ENCODE measurements at regions not wholly inside any gene's neighbourhood (a gene's known extent, or its start where the extent isn't known, plus 50 kb on each side); places are given as distances from the start of the nearest gene placed in this dataset.
A peak's percentile ranks its signal among the peaks of the same experiment; 100 is the strongest.

DNA sequence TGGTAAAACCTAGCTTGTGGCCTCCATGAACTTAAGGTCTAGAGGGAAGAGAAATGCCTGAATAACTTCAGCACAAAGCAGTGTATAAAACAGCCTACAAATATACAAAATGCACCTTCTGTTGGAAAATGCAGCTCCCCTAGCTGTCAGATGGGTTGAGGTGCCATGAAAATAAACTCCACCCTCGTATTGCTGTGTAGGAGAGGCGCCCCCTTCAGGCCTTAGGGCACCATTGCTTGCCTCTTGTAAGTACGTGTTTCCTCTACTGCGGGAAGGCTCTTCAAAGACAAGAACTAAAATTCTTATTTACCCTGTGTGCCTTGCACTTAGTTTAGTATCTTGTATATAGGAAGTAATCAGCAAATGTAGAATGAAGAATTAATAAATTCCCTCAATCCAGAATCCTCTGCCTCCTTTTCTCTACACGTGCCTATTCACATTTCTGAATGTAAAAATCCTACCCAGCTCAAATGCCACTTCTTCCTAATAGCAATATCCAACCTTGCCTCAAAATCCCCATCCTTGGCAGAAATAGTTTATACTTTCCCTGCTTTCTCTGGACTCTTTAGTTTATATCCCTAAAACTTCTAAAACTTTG, 393.7 kb upstream of the PDE4D start:
- TF ChIP-seq, protein P1, sequence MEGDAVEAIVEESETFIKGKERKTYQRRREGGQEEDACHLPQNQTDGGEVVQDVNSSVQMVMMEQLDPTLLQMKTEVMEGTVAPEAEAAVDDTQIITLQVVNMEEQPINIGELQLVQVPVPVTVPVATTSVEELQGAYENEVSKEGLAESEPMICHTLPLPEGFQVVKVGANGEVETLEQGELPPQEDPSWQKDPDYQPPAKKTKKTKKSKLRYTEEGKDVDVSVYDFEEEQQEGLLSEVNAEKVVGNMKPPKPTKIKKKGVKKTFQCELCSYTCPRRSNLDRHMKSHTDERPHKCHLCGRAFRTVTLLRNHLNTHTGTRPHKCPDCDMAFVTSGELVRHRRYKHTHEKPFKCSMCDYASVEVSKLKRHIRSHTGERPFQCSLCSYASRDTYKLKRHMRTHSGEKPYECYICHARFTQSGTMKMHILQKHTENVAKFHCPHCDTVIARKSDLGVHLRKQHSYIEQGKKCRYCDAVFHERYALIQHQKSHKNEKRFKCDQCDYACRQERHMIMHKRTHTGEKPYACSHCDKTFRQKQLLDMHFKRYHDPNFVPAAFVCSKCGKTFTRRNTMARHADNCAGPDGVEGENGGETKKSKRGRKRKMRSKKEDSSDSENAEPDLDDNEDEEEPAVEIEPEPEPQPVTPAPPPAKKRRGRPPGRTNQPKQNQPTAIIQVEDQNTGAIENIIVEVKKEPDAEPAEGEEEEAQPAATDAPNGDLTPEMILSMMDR (IDR thresholded peaks at IDR 0.05; ENCODE audit: insufficient read depth, low read length, poor library complexity, severe bottlenecking) = peak; percentile 72

DNA sequence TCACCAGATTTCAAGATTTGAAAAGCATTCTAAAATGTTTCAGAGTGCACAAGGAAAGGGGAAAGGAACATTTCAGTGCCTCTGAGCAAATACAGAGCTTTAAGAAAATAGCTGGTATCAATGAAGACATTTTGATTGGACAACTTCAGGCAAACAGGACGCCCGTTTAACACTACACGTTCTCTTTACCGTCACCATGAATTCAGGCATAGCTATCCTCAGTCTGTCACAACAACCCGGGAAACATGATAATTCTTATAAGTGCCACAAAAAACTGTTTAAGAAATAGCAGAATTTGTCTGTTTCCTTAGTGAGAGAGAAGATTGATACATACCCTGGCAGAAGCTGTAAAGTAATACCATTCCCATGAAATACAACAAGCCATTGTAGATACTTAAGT, 392.4 kb upstream of the PDE4D start:
- TF ChIP-seq, protein P1 (IDR thresholded peaks at IDR 0.05; ENCODE audit: insufficient read depth, low read length, poor library complexity, severe bottlenecking) = no peak
- Histone ChIP-seq H3K36me3 (ENCODE audit: control insufficient read depth, insufficient read depth, low read length) (no peaks in the 10 kb centered on the region), H3K4me3 (ENCODE audit: low read depth, low read length) (no peak overlapping the region), H3K27me3 (ENCODE audit: control insufficient read depth, insufficient read depth, low read length) (no peaks in the 10 kb centered on the region)
- no peak for DNase-seq (ENCODE audit: low read depth)

More for the DNA sequence above, 393.7 kb upstream of the PDE4D start:
- Histone ChIP-seq H3K4me3 (ENCODE audit: low read depth, low read length) (no peak overlapping the region), H3K36me3 (ENCODE audit: control insufficient read depth, insufficient read depth, low read length) (no peaks in the 10 kb centered on the region), H3K27me3 (ENCODE audit: control insufficient read depth, insufficient read depth, low read length) (no peaks in the 10 kb centered on the region)
- no peak for DNase-seq (ENCODE audit: low read depth)

DNA sequence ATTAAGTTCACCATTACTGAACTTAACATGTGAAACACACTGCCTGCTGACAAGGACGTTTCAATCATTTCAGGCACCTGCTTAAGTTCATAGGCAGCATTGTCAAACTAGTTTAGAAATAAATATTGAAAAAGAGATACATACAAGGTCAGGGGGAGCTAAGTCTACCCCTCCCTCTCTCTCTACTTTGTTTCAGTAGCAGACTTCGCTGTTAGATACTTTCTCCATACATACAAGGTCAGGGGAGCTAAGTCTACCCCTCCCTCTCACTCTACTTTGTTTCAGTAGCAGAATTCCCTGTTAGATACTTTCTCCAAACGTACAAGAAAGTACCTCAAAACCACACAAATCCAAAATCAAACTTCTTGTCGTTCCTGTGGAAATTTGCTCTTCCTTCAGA, 387.4 kb upstream of the PDE4D start:
- no peaks in the 10 kb centered on the region for H3K36me3 ChIP-seq (ENCODE audit: control insufficient read depth, insufficient read depth, low read length)
- no peak for DNase-seq (ENCODE audit: low read depth)
- H3K27me3 ChIP-seq (ENCODE audit: control insufficient read depth, insufficient read depth, low read length) = no peaks in the 10 kb centered on the region
- TF ChIP-seq, protein P1 (IDR thresholded peaks at IDR 0.05; ENCODE audit: insufficient read depth, low read length, poor library complexity, severe bottlenecking) = no peak
- no peak overlapping the region for H3K4me3 ChIP-seq (ENCODE audit: low read depth, low read length)

DNA sequence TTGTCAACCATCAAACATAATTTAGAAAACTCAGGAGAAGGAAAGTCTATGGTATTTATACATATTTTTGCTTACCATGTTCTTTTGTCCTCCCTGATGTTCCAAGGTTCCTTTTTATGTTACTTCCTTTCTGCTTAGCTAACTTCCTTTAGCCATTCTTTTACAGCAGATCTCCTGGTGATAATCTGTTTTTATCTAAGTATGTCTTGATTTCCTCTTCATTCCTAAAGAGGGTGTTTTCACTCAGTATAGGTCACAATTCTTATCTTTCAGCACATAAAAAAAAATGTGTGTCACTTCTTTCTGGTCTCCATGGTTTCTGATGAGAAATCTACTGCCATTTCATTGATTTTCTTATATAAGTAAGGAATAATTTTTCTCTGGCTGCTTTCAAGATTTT, 384.4 kb upstream of the PDE4D start:
- TF ChIP-seq, protein P1 (IDR thresholded peaks at IDR 0.05; ENCODE audit: insufficient read depth, low read length, poor library complexity, severe bottlenecking) = no peak
- no peak for DNase-seq (ENCODE audit: low read depth)
- H3K36me3 ChIP-seq (ENCODE audit: control insufficient read depth, insufficient read depth, low read length) = no peaks in the 10 kb centered on the region

DNA sequence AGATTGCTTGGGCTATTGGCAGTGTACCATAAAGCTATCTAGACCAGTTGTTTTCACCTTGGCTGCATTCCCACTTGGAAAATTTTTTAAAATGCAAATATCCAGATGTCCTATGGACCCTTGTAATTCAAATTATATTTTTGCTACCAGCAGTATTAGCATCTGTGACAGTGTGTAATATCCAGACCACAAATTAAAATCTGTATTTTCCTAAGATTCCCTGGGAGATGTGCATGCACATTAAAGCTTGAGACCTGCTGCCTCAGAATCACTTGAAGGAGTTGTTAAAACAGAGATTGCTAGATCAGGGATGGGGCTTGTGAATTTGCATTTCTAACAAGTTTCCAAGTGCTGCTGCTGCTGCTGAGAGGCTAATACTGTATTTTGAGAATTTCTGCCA, 381.2 kb upstream of the PDE4D start:
- no peak for DNase-seq (ENCODE audit: low read depth)
- TF ChIP-seq, protein P1 (IDR thresholded peaks at IDR 0.05; ENCODE audit: insufficient read depth, low read length, poor library complexity, severe bottlenecking) = no peak

More for the DNA sequence above, 384.4 kb upstream of the PDE4D start:
- H3K27me3 ChIP-seq (ENCODE audit: control insufficient read depth, insufficient read depth, low read length) = no peaks in the 10 kb centered on the region
- H3K4me3 ChIP-seq (ENCODE audit: low read depth, low read length) = no peak overlapping the region

DNA sequence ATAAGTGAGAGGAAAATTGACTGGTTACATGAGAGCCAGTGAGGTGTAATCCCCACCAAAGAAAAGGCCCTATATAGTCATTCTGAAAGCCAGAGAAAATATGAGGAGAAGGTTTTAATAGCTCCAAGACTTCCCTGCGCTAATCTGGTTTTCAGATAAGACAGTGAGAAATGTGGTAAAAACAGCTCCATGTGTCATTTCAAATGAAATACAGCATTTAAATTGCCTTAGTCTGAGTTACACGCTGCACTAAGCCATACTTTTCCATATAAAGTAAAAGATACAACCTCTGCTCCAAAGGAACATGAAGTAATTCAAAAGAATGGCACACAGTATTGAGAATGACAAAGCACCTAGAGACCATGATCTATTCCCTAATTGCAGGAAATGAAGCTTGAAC, 378.0 kb upstream of the PDE4D start:
- Histone ChIP-seq H3K36me3 (ENCODE audit: control insufficient read depth, insufficient read depth, low read length) (no peaks in the 10 kb centered on the region), H3K27me3 (ENCODE audit: control insufficient read depth, insufficient read depth, low read length) (no peaks in the 10 kb centered on the region), H3K4me3 (ENCODE audit: low read depth, low read length) (no peak overlapping the region)
- TF ChIP-seq, protein P1 (IDR thresholded peaks at IDR 0.05; ENCODE audit: insufficient read depth, low read length, poor library complexity, severe bottlenecking) = no peak
- no peak for DNase-seq (ENCODE audit: low read depth)

More for the DNA sequence above, 381.2 kb upstream of the PDE4D start:
- Histone ChIP-seq H3K36me3 (ENCODE audit: control insufficient read depth, insufficient read depth, low read length) (no peaks in the 10 kb centered on the region), H3K4me3 (ENCODE audit: low read depth, low read length) (no peak overlapping the region), H3K27me3 (ENCODE audit: control insufficient read depth, insufficient read depth, low read length) (no peaks in the 10 kb centered on the region)

Measured in kidney epithelial cell (primary cell).